COR-L47 (cell line): ENCODE measurements at regions not wholly inside any gene's neighbourhood (a gene's known extent, or its start where the extent isn't known, plus 50 kb on each side); places are given as distances from the start of the nearest gene placed in this dataset.
A peak's percentile ranks its signal among the peaks of the same experiment; 100 is the strongest.
"Not testable (repeated sequence)": the region's sequence is repeated elsewhere in the genome, so short reads cannot be mapped to it uniquely, and the experiment has no call there.

ENCODE experiments used
- DNase-seq: peaks from one replicate; lab custom pipeline; 2025; lab: John Stamatoyannopoulos, UW

- no peak for DNase-seq
Measured at GRCh38 chr3:137612291-137612690, 151.8 kb upstream of the SOX14 start.

GRCh38 chr3:137615659-137616418, 148.3 kb upstream of the SOX14 start:
- DNase-seq: no peak

- DNase-seq: no peak
Measured at GRCh38 chr3:137641879-137642704, 122.0 kb upstream of the SOX14 start.

- no peak for DNase-seq
Measured at GRCh38 chr3:137642831-137643230, 121.3 kb upstream of the SOX14 start.

- no peak for DNase-seq
Measured at GRCh38 chr3:137647179-137647578, 116.9 kb upstream of the SOX14 start.

- no peak for DNase-seq
Measured at GRCh38 chr3:137669519-137670060, 94.5 kb upstream of the SOX14 start.

- DNase-seq: no peak
Measured at GRCh38 chr3:137687181-137687879, 76.8 kb upstream of the SOX14 start.

GRCh38 chr3:137692803-137693431, 71.2 kb upstream of the SOX14 start:
- peak; percentile 42 for DNase-seq

GRCh38 chr3:137693791-137694190, 70.3 kb upstream of the SOX14 start:
- no peak for DNase-seq

- no peak for DNase-seq
Measured at GRCh38 chr3:137694836-137695235, 69.3 kb upstream of the SOX14 start.

GRCh38 chr3:137695351-137695750, 68.8 kb upstream of the SOX14 start:
- no peak for DNase-seq

- no peak for DNase-seq
Measured at GRCh38 chr3:137709011-137709601, 55.0 kb upstream of the SOX14 start.

GRCh38 chr3:137713965-137714364, 50.1 kb upstream of the SOX14 start:
- DNase-seq: not testable (repeated sequence)
